ENCODE measurements at regions not wholly inside any gene's neighbourhood (a gene's known extent, or its start where the extent isn't known, plus 50 kb on each side); places are given as distances from the start of the nearest gene placed in this dataset.

GRCh38 chr6:138681627-138682026, 91.9 kb upstream of the CCDC28A start:
- no peaks in the 10 kb centered on the region for H3K9me3 ChIP-seq (ENCODE audit: insufficient read depth in 2 of 2, low read depth in 1 of 2, low read length in 1 of 2)
- no peak overlapping the region for H2BK5ac ChIP-seq (ENCODE audit: low read depth, low read length)
- ChIA-PET CTCF (ENCODE audit: partially characterized antibody) (interaction anchor here (0.5 to 2.7 kb wide), 7 partner anchors 9 to 522 kb away, joined by 3 to 12 read pairs (median 4); no protein-coding TSS in a partner anchor), POLR2A (ENCODE audit: partially characterized antibody) (interaction anchor here (3.0 kb wide), 1 partner anchor 11 kb away, joined by 14 read pairs; no protein-coding TSS in a partner anchor)
- no peak overlapping the region for H3K4me3 ChIP-seq (ENCODE audit: extremely low read depth in 1 of 4, insufficient read depth in 2 of 4, low read depth in 3 of 4, low read length in 4 of 4)
- H3K56ac ChIP-seq (replicated peaks; ENCODE audit: insufficient read length, low read depth, low read length): no peak overlapping the region
- H3K79me1 ChIP-seq (ENCODE audit: low read depth, low read length): peaks cover 9% of the 10 kb centered on the region
- H2AFZ ChIP-seq (ENCODE audit: low read length): no peak overlapping the region
- H3K9ac ChIP-seq (replicated peaks in 1 of 4; ENCODE audit: extremely low read depth in 1 of 4, low read depth in 3 of 4, low read length in 3 of 4): no peak overlapping the region
- no peak for FAIRE-seq
- no peak overlapping the region for H3K18ac ChIP-seq (ENCODE audit: extremely low read depth, low read length)
- no peak for DNase-seq (ENCODE audit: low read depth in 1 of 2, low spot score in 2 of 2)
- H3K79me2 ChIP-seq (ENCODE audit: control insufficient read depth in 1 of 2, insufficient read depth in 2 of 2, low read length in 2 of 2): peaks cover 0 to 68% of the 10 kb centered on the region in 2 experiments; a peak in 3 of 4 replicates
- H3K23me2 ChIP-seq (ENCODE audit: low read depth, low read length): no peaks in the 10 kb centered on the region
- H3K36me3 ChIP-seq (ENCODE audit: control insufficient read depth in 2 of 4, insufficient read depth in 4 of 4, low read length in 3 of 4): no peaks in the 10 kb centered on the region; a peak in 2 of 8 replicates
- no peaks in the 10 kb centered on the region for H3K27me3 ChIP-seq (replicated peaks in 1 of 4; ENCODE audit: control insufficient read depth in 3 of 4, extremely low read depth in 1 of 4, insufficient read depth in 3 of 4, low read length in 3 of 4)
- peaks cover 0 to 3% of the 10 kb centered on the region in 2 experiments for H4K20me1 ChIP-seq (replicated peaks in 1 of 2; ENCODE audit: control insufficient read depth in 1 of 2, insufficient read depth in 2 of 2, low read length in 2 of 2)
- H3K4me2 ChIP-seq (ENCODE audit: insufficient read depth in 1 of 2, low read depth in 2 of 2, low read length in 2 of 2): no peak overlapping the region
- H4K5ac ChIP-seq (ENCODE audit: insufficient read length, low read depth, low read length): no peak overlapping the region
- H2BK12ac ChIP-seq (ENCODE audit: low read depth, low read length): no peak overlapping the region
- H2BK120ac ChIP-seq (replicated peaks; ENCODE audit: low read depth, low read length): no peak overlapping the region
- H4K91ac ChIP-seq (replicated peaks; ENCODE audit: insufficient read length, low read length): no peak overlapping the region
- no peak overlapping the region for H3K23ac ChIP-seq (ENCODE audit: insufficient read length)
- no peak for TF ChIP-seq TAF1 (IDR thresholded peaks at IDR 0.05; ENCODE audit: low read depth, low read length)
- H3K27ac ChIP-seq (ENCODE audit: low read depth, low read length): no peak overlapping the region
- no peak overlapping the region for H2BK20ac ChIP-seq (ENCODE audit: low read length)
- H3K4me1 ChIP-seq (replicated peaks in 1 of 4; ENCODE audit: control insufficient read depth in 3 of 4, insufficient read depth in 4 of 4, low read length in 3 of 4): peaks cover 0 to 8% (median 1%) of the 10 kb centered on the region in 4 experiments; a peak in 3 of 7 replicates
- H4K8ac ChIP-seq (ENCODE audit: extremely low read depth, insufficient read depth, low read length): no peak overlapping the region
- WGBS, 2 experiments (ENCODE audit: extremely low coverage in 1 of 2, insufficient coverage in 1 of 2, insufficient read length in 1 of 2, insufficient replicate concordance in 2 of 2, low coverage in 1 of 2, low lambda C conversion rate in 2 of 2, missing lambda C conversion rate in 1 of 2): 98% methylated on average over 2 of the region's 4 CpGs; no CpG with 5 or more reads in 1 of the 2 experiments
- no peak overlapping the region for H2AK5ac ChIP-seq (ENCODE audit: low read depth, low read length)
- no peak overlapping the region for H2BK15ac ChIP-seq (ENCODE audit: low read length)
- no peak overlapping the region for H3K4ac ChIP-seq (replicated peaks; ENCODE audit: insufficient read length, low read depth, low read length)
- no peak overlapping the region for H3K14ac ChIP-seq (ENCODE audit: insufficient read length)
